H1 (cell line): ENCODE measurements at regions not wholly inside any gene's neighbourhood (a gene's known extent, or its start where the extent isn't known, plus 50 kb on each side); places are given as distances from the start of the nearest gene placed in this dataset.

ENCODE experiments used
- CBX5 ChIP-seq: fragments of 300-800, 300-1000 bp; sonication (generic); IDR thresholded peaks from 2 replicates; pipeline ENCODE4 v1.7.1; 2016; ENCODE audit warnings: antibody characterized with exemption, low read length, low read depth
- CEBPB ChIP-seq: IDR thresholded peaks from 2 replicates; pipeline ENCODE4 v1.6.1; 2012; ENCODE audit warnings: low read depth, low read length
- GABPA ChIP-seq: IDR thresholded peaks from 2 replicates; pipeline ENCODE4 v1.6.1; 2011; ENCODE audit warnings: mild to moderate bottlenecking, low read length, moderate library complexity, borderline replicate concordance; ENCODE audit not compliant: insufficient read depth
- NRF1 ChIP-seq: IDR thresholded peaks from 2 replicates; pipeline ENCODE4 v1.6.1; 2011; ENCODE audit warnings: mild to moderate bottlenecking, low read depth, low read length, improper control_type of control experiment
- RNF2 ChIP-seq: fragments of 200-900, 300-1000 bp; sonication (generic); IDR thresholded peaks from 2 replicates; pipeline ENCODE4 v1.7.1; 2016; ENCODE audit warnings: borderline replicate concordance, low read depth, mild to moderate bottlenecking, antibody characterized with exemption, low read length; ENCODE audit not compliant: poor library complexity, severe bottlenecking; ENCODE audit errors: missing control alignments
- YY1 ChIP-seq: IDR thresholded peaks from 2 replicates; pipeline ENCODE4 v1.6.1; 2011; ENCODE audit warnings: low read depth, mild to moderate bottlenecking, low read length
- TF ChIP-seq, protein P1 (sequence below), 3 experiments: IDR thresholded peaks; 1 replicate in 2 of 3; 2 replicates in 1 of 3; pipeline versions ENCODE4 v1.5.1 to v1.6.1; 2011; ENCODE audit warnings: low read length in 3 of 3, mild to moderate bottlenecking in 3 of 3, inconsistent platforms in 2 of 3, low read depth in 1 of 3, moderate library complexity in 1 of 3; ENCODE audit not compliant: insufficient read depth in 1 of 3; ENCODE audit errors: control extremely low read depth in 1 of 3

DNA sequence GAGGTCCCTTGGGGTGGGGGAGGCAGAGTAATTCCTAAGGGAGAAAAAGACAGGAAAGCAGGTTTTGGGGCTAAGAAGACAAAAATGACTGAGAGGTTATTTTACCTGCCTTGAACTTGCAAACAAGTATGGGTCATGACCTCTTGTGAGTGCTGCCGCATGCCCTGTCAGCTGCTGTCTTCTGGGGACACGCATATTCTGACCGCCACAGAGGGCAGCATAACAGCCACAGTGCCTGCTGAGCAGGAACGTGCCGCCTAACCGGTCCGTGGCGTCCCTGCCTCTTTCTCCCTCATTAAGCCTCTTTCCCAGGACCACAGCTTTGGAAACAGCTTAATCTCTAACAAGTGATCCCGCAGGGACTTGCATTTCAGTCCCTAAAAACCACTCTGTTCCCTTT is 51.3 kb upstream of the KCNA1 start (continued):
- TF ChIP-seq, protein P1, sequence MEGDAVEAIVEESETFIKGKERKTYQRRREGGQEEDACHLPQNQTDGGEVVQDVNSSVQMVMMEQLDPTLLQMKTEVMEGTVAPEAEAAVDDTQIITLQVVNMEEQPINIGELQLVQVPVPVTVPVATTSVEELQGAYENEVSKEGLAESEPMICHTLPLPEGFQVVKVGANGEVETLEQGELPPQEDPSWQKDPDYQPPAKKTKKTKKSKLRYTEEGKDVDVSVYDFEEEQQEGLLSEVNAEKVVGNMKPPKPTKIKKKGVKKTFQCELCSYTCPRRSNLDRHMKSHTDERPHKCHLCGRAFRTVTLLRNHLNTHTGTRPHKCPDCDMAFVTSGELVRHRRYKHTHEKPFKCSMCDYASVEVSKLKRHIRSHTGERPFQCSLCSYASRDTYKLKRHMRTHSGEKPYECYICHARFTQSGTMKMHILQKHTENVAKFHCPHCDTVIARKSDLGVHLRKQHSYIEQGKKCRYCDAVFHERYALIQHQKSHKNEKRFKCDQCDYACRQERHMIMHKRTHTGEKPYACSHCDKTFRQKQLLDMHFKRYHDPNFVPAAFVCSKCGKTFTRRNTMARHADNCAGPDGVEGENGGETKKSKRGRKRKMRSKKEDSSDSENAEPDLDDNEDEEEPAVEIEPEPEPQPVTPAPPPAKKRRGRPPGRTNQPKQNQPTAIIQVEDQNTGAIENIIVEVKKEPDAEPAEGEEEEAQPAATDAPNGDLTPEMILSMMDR (IDR thresholded peaks at IDR 0.05; ENCODE audit: control extremely low read depth in 1 of 3, insufficient read depth in 1 of 3, low read depth in 1 of 3, low read length in 3 of 3), result peak; percentile 23 to 63 (median 50); a peak in 3 of 4 replicates
- TF ChIP-seq GABPA (no peak), RNF2 (no peak), CEBPB (no peak), YY1 (no peak), CBX5 (no peak), NRF1 (no peak)
